ENCODE measurements at regions not wholly inside any gene's neighbourhood (a gene's known extent, or its start where the extent isn't known, plus 50 kb on each side); places are given as distances from the start of the nearest gene placed in this dataset.
A peak's percentile ranks its signal among the peaks of the same experiment; 100 is the strongest.

GRCh38 chr7:81534996-81535395 lies 234.9 kb downstream of the HGF start:
- Histone ChIP-seq H3K27me3 (ENCODE audit: control insufficient read depth, insufficient read depth, low read length) (no peaks in the 10 kb centered on the region), H3K4me1 (ENCODE audit: control insufficient read depth, extremely low read depth, insufficient read depth, low read length) (no peaks in the 10 kb centered on the region), H3K4me2 (ENCODE audit: extremely low read depth, insufficient read depth, low read length) (no peak overlapping the region), H3K4me3 (replicated peaks in 1 of 4; ENCODE audit: control extremely low read depth in 1 of 4, insufficient read depth in 1 of 4, low read depth in 3 of 4, low read length in 4 of 4) (no peak overlapping the region), H3K27ac (ENCODE audit: insufficient read depth, low read length) (no peak overlapping the region), H4K20me1 (ENCODE audit: control insufficient read depth, extremely low read depth, insufficient read depth, low read length) (no peaks in the 10 kb centered on the region), H3K79me2 (ENCODE audit: control insufficient read depth, insufficient read depth, low read length) (no peaks in the 10 kb centered on the region), H2AFZ (ENCODE audit: low read length) (no peak overlapping the region), H3K9me3 (ENCODE audit: control insufficient read depth, insufficient read depth, low read depth, low read length) (no peaks in the 10 kb centered on the region), H3K36me3 (ENCODE audit: control insufficient read depth, insufficient read depth, low read length) (no peaks in the 10 kb centered on the region), H3K9ac (ENCODE audit: insufficient read depth, low read length) (no peak overlapping the region)
- no peak for TF ChIP-seq EZH2 (IDR thresholded peaks at IDR 0.05; ENCODE audit: low read length, missing control alignments)
- TF ChIP-seq CTCF (conservative IDR thresholded peaks at IDR 0.05 in 1 of 2, IDR thresholded peaks at IDR 0.05 in 1 of 2; ENCODE audit: low read depth in 1 of 2, low read length in 2 of 2) = no peak
- peak in 1 of 2 donors; percentile 27 for DNase-seq (ENCODE audit: low read depth in 2 of 2)

DNA sequence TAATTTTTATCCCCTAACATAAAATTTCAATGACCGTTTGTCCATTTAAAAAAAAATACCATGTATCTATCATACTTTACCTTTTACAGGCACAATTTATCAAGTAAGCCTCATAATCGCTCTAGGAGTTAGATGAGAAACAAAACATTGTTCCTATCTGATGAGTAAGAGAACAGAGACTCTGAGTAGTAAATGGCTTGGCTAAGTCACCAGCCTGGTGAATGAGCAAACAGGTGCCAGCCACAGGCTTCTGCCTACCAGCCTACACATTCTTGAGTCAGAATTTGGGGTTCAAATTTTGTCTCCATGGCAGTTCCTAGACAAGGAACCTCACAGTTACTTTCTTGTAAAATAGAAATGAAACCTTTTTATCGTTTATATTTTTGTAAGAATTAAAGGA lies 235.4 kb downstream of the HGF start:
- Histone ChIP-seq H3K4me1 (ENCODE audit: control insufficient read depth, extremely low read depth, insufficient read depth, low read length) (no peaks in the 10 kb centered on the region), H3K4me3 (replicated peaks in 1 of 4; ENCODE audit: control extremely low read depth in 1 of 4, insufficient read depth in 1 of 4, low read depth in 3 of 4, low read length in 4 of 4) (no peak overlapping the region), H3K9me3 (ENCODE audit: control insufficient read depth, insufficient read depth, low read depth, low read length) (no peaks in the 10 kb centered on the region), H4K20me1 (ENCODE audit: control insufficient read depth, extremely low read depth, insufficient read depth, low read length) (no peaks in the 10 kb centered on the region), H2AFZ (ENCODE audit: low read length) (no peak overlapping the region), H3K4me2 (ENCODE audit: extremely low read depth, insufficient read depth, low read length) (no peak overlapping the region), H3K27me3 (ENCODE audit: control insufficient read depth, insufficient read depth, low read length) (no peaks in the 10 kb centered on the region), H3K79me2 (ENCODE audit: control insufficient read depth, insufficient read depth, low read length) (no peaks in the 10 kb centered on the region), H3K27ac (ENCODE audit: insufficient read depth, low read length) (no peak overlapping the region), H3K9ac (ENCODE audit: insufficient read depth, low read length) (no peak overlapping the region), H3K36me3 (ENCODE audit: control insufficient read depth, insufficient read depth, low read length) (no peaks in the 10 kb centered on the region)
- peak in 1 of 2 donors; percentile 7 for DNase-seq (ENCODE audit: low read depth in 2 of 2)
- TF ChIP-seq EZH2 (IDR thresholded peaks at IDR 0.05; ENCODE audit: low read length, missing control alignments) (no peak), CTCF (conservative IDR thresholded peaks at IDR 0.05 in 1 of 2, IDR thresholded peaks at IDR 0.05 in 1 of 2; ENCODE audit: low read depth in 1 of 2, low read length in 2 of 2) (no peak)

DNA sequence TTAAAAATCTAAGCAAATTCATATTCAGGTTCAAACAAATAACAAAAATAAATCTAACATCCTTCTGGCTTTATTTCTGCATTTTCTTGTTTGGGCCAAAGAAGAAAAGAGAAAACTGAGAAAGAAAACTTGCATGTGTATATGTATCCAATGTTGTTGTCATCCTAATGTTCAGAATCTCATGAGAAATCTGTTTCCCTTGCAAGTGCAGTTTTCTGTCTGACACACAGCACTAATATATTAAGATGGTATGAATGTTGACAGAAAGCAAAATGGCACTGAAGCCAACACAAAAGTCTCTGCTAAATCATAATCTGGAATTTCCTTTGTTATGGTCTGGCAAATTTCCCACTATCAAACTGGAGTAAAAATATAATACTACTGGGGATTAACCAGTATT lies 235.9 kb downstream of the HGF start:
- H3K9ac ChIP-seq (ENCODE audit: insufficient read depth, low read length) = no peak overlapping the region
- H3K27ac ChIP-seq (ENCODE audit: insufficient read depth, low read length) = no peak overlapping the region
- DNase-seq (ENCODE audit: low read depth in 2 of 2) = no peak
- H3K4me2 ChIP-seq (ENCODE audit: extremely low read depth, insufficient read depth, low read length) = no peak overlapping the region
- H3K9me3 ChIP-seq (ENCODE audit: control insufficient read depth, insufficient read depth, low read depth, low read length) = no peaks in the 10 kb centered on the region
- H3K36me3 ChIP-seq (ENCODE audit: control insufficient read depth, insufficient read depth, low read length) = no peaks in the 10 kb centered on the region
- no peaks in the 10 kb centered on the region for H3K27me3 ChIP-seq (ENCODE audit: control insufficient read depth, insufficient read depth, low read length)
- H3K4me3 ChIP-seq (replicated peaks in 1 of 4; ENCODE audit: control extremely low read depth in 1 of 4, insufficient read depth in 1 of 4, low read depth in 3 of 4, low read length in 4 of 4) = no peak overlapping the region
- H3K79me2 ChIP-seq (ENCODE audit: control insufficient read depth, insufficient read depth, low read length) = no peaks in the 10 kb centered on the region
- H3K4me1 ChIP-seq (ENCODE audit: control insufficient read depth, extremely low read depth, insufficient read depth, low read length) = no peaks in the 10 kb centered on the region
- H4K20me1 ChIP-seq (ENCODE audit: control insufficient read depth, extremely low read depth, insufficient read depth, low read length) = no peaks in the 10 kb centered on the region
- H2AFZ ChIP-seq (ENCODE audit: low read length) = no peak overlapping the region
- TF ChIP-seq EZH2 (IDR thresholded peaks at IDR 0.05; ENCODE audit: low read length, missing control alignments) = no peak
- TF ChIP-seq CTCF (conservative IDR thresholded peaks at IDR 0.05 in 1 of 2, IDR thresholded peaks at IDR 0.05 in 1 of 2; ENCODE audit: low read depth in 1 of 2, low read length in 2 of 2) = no peak

Measured in fibroblast of lung (primary cell).